ENCODE measurements at regions not wholly inside any gene's neighbourhood (a gene's known extent, or its start where the extent isn't known, plus 50 kb on each side); places are given as distances from the start of the nearest gene placed in this dataset.
A peak's percentile ranks its signal among the peaks of the same experiment; 100 is the strongest.

GRCh38 chr4:138852681-138853080 lies 162.9 kb upstream of the NOCT start:
- no peak for DNase-seq (ENCODE audit: low spot score)

- DNase-seq (ENCODE audit: low spot score) = peak; percentile 35
These were observed 163.9 kb upstream of the NOCT start for GRCh38 chr4:138851391-138852335.

GRCh38 chr4:138845664-138846063 lies 169.9 kb upstream of the NOCT start:
- DNase-seq (ENCODE audit: low spot score) = no peak

- no peak for DNase-seq (ENCODE audit: low spot score)
These were observed 170.5 kb upstream of the NOCT start for GRCh38 chr4:138845054-138845453.

GRCh38 chr4:138843616-138844015 lies 172.0 kb upstream of the NOCT start:
- DNase-seq (ENCODE audit: low spot score) = no peak

DNA sequence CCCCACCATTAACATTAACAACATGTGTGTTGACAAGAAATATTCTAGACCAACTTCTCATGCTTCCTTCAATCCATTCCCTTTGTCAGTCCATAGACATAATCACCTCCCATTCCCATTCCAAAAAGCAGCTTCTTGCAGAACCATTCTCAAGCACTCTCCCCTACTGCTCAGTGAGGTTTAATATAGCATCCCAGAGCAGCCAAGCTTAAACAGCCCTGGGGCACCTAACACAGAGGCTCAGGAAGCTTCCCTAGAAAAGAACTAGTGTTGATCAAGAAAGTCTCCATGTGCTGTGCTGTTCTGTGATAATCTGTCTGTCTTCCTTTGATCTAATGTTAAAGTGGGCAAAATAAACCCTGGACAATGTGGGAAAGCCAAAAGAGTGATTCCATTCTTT lies 174.2 kb upstream of the NOCT start:
- no peak for DNase-seq (ENCODE audit: low spot score)

DNA sequence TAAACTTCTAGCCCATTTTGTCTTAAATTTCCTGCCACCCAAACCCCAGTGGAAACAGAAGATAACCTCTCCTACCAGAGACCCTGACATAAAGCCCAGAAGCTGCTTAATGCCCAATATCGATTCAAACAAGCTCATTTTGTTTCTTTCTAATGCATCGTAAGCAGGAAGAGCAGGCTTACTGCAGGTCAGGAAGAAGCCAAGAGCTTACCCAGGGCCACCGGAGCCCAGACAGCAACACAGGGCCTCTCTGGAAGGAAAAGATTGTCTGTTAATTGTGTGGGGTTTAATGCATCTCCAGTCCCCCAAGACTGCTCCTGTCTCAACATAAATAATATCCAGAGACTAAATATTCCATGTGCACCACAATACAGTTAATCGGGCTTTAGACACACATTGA lies 177.3 kb upstream of the NOCT start:
- no peak for DNase-seq (ENCODE audit: low spot score)

- no peak for DNase-seq (ENCODE audit: low spot score)
These were observed 179.6 kb upstream of the NOCT start for GRCh38 chr4:138835832-138836533.

DNA sequence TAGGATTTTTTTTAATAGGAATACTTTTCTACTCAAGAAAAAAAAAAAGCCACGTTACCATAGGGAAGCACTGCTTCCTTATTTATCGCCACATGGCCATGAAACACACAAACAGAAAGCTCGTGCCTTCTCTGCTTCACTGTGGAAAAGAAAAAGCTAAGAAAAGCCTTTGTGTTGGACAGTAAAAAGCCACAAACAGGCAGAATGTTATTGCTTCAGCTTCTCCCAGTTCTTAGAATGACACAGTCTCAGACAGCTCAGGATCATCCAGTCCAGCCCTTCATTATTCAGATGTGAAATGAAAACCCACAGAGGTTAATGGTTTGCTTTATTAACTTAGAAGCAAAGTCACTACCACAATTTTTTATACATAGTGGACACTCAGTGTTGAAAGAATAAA lies 181.6 kb upstream of the NOCT start:
- no peak for DNase-seq (ENCODE audit: low spot score)

- DNase-seq (ENCODE audit: low spot score) = no peak
These were observed 183.0 kb upstream of the NOCT start for GRCh38 chr4:138832563-138832962.

- no peak for DNase-seq (ENCODE audit: low spot score)
These were observed 183.6 kb upstream of the NOCT start for GRCh38 chr4:138831948-138832347.

DNA sequence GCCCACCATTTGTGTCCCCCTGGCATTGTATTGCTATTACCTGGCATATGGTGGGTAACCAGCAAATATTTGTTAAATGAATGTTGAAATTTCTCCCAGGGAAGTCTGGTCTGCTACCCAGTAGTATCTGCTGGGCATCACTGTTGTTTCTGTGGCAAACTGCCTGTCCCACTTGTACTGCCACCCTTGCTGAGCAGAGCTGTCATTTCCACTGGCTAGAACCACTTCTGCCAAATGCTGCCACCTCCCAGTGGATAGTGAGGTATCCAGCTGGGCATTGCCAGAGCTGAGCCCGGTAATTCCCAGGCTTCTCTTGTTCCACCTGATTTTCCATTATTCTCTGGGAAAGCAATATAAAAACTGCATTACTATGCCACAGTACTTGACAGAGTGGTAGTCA lies 186.7 kb upstream of the NOCT start:
- peak; percentile 60 for DNase-seq (ENCODE audit: low spot score)

DNA sequence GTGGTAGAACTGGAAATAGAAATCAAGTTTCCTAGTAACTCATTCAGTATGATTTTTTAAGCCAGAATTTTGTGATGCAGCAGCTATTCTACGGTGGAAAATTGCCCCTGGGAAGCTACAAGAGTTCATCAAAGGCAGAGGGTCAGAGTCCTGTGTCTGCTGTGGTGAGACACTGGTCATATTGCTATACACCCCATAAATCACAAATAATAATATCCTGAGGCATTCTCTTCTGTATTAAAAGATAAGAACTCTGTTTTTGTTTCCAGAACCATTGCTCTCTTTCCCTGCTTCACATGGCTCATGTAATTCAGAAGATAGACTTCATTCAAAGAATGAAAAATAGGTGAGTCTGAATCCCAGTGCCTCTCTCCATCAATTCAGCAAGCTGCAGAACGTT lies 188.8 kb upstream of the NOCT start:
- peak; percentile 6 for DNase-seq (ENCODE audit: low spot score)

DNA sequence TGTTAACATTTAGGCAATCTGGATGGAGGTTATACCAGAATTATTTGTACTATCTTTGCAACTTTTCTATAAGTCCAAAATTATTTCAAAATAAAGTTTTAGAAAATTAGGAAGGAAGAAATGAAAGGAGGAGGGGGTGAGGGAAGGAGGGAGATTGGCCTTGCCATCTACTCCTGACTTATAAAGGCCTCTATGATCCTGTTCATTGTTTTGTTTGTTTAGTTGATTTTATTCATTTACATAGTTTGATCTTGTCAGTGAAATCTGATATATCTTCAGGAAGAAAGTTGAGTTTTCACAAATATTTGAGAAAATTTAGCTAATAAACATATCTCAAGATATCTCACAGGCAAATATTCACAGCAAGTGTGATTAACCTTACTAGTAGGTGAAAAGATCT lies 189.3 kb upstream of the NOCT start:
- no peak for DNase-seq (ENCODE audit: low spot score)

DNA sequence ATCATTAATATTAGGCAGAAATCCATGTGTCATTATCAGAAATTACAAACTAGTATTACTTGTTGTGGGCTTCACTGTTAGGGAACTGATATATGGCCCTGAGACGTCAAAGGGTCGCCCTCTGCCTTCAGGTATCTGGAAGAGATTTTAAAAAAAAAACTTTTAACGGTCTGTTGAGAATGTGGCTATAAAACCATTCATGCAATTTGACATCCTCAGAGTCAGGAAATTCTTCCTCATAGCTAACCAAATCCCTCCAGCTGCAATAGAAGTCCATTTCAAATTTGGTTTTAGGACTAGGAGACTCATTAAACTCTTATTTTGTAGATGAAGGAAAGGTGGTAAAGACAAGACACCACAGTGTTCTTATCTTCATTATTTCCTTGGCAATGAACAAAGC lies 194.2 kb upstream of the NOCT start:
- DNase-seq (ENCODE audit: low spot score) = no peak

GRCh38 chr4:138816875-138817274 lies 198.7 kb upstream of the NOCT start:
- no peak for DNase-seq (ENCODE audit: low spot score)

DNA sequence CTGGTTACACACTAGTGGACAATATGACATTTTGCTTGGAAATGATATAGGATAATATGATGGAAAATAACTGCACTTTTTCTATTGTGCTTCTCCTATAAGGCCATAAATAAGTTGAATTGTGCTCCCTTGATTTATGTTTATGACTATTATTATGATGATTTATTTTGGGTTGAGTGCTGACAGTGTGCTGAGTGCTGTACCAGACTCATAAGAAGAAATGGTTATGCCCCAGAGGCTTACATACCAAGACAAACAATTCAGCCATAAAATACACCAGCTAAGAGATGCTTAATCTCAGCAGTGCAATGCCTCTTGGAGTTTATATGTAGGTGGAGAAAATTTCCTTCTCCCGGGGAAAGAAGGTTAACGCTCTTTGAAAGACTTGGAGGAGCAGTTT lies 199.8 kb upstream of the NOCT start:
- no peak for DNase-seq (ENCODE audit: low spot score)

DNA sequence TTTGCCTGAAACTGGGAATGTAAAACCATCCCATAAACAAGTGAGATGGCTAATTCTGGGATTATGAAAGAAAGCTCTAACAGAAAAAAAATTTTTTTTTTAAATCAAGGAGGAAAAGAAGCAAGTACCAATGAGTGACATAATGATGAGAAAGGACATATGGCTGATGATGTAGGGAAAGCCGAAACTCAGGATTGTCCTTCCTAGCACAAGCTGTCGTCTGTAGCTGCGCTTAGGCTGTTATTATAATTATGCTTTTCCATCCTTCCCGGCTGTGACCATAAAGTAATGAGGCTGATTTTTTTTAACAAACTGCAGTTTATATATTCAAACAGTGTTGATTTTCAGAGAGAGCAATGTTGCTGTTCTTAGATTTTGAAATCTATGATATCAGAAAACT lies 209.8 kb upstream of the NOCT start:
- DNase-seq (ENCODE audit: low spot score) = peak; percentile 49

DNA sequence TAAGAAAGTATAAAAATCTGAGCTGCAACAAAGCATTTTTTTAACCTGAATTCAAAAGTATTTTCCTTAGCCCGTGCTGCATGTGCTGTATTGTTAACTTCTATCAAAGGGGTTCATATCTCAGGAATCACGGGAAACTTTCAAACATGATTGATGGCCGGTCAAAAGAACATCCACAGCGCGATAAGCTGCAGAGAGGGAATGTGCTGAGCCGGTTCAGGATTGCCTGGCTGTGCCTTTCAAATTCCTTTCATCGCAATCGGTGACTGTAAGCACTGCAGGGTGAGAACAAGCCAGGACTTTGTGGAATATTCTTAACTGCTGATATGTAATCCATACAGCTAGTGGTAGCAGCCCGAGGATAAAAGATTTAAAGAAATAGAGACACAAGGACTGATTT lies 210.9 kb upstream of the NOCT start:
- DNase-seq (ENCODE audit: low spot score) = no peak

GRCh38 chr4:138803051-138803450 lies 212.5 kb upstream of the NOCT start:
- DNase-seq (ENCODE audit: low spot score) = no peak

GRCh38 chr4:138802499-138802898 lies 213.1 kb upstream of the NOCT start:
- no peak for DNase-seq (ENCODE audit: low spot score)

DNA sequence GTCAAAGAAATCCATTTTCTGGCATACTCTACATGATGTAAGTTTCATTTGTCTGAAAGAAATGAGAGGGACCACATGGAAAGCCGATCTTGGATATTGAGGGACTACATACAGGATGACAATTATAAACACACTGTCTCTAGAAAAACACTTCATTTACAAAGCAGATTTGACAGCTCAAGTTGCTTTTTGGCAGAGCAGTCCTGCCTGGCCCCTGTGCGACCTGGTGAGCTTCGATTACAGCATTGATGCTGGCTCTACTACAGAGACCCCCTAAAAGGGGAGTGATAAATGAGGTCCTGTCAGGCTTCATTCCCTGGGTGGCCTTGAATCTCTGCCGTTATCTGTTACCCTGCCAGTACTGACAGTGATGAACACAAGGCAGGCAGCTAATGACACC lies 215.2 kb upstream of the NOCT start:
- DNase-seq (ENCODE audit: low spot score) = no peak

DNA sequence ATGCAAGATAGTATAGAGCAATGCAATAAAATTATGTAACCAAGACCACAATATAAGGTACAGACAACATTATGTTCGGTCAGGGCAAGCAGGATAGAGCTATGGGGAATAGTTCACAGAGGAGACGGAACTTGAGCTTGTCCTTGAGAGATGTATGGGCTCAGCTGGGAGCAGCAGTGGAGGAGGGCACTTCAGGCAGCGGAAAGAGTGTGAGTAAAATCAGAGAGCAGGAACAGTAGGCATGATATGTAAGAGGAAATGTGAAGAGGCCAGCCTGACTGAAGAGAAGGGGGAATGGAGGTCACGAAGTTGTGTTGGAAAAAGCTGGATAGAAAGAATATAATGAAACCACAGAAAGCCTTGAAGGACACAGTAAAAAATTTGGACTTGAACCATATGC lies 217.2 kb upstream of the NOCT start:
- DNase-seq (ENCODE audit: low spot score) = no peak

- no peak for DNase-seq (ENCODE audit: low spot score)
These were observed 217.9 kb upstream of the NOCT start for GRCh38 chr4:138797646-138798045.
